ENCODE measurements at regions not wholly inside any gene's neighbourhood (a gene's known extent, or its start where the extent isn't known, plus 50 kb on each side); places are given as distances from the start of the nearest gene placed in this dataset.

GRCh38 chr1:212554401-212554800 lies 54.2 kb upstream of the ATF3 start:
- ChIA-PET RAD21 (ENCODE audit: unreplicated experiment) (interaction anchor here (0.6 to 2.1 kb wide), 5 partner anchors 42 to 111 kb away, joined by 3 to 5 read pairs (median 3); no protein-coding TSS in a partner anchor), POLR2A (interaction anchor here (0.9 to 1.8 kb wide), 3 partner anchors 55 to 60 kb away, joined by 3 to 4 read pairs (median 3); no protein-coding TSS in a partner anchor), SMC1A (ENCODE audit: uncharacterized antibody, unreplicated experiment) (interaction anchor here (0.6 to 2.9 kb wide), 7 partner anchors 12 to 97 kb away, joined by 3 to 13 read pairs (median 4); no protein-coding TSS in a partner anchor), CTCF (interaction anchor here (0.6 to 2.0 kb wide), 2 partner anchors 16 to 227 kb away, joined by 3 to 4 read pairs; no protein-coding TSS in a partner anchor)
- no peak overlapping the region for H3K9ac ChIP-seq (ENCODE audit: control insufficient read depth, insufficient read depth, low read length)
- FAIRE-seq, result no peak
- H2AFZ ChIP-seq (ENCODE audit: control insufficient read depth, low read depth, low read length), result no peak overlapping the region
- 57% methylated on average over 2 of the region's 2 CpGs for WGBS (ENCODE audit: insufficient coverage, insufficient replicate concordance, low lambda C conversion rate, missing lambda C conversion rate)
- H3K4me1 ChIP-seq (ENCODE audit: control insufficient read depth, insufficient read depth, low read length), result peaks cover 8% of the 10 kb centered on the region
- no peak overlapping the region for H3K4me3 ChIP-seq
- intact Hi-C loops (cut with micrococcal nuclease; ENCODE audit: unreplicated experiment) (no loop called here), in situ Hi-C loops (cut with MboI) (no loop called here)
- H4K20me1 ChIP-seq (ENCODE audit: control insufficient read depth, insufficient read depth), result no peaks in the 10 kb centered on the region
- H3K9me3 ChIP-seq (replicated peaks; ENCODE audit: control insufficient read depth, insufficient read depth, low read length), result no peaks in the 10 kb centered on the region; the same call in 2 of the 3 replicates
- no peak overlapping the region for H3K27ac ChIP-seq (ENCODE audit: control insufficient read depth, insufficient read depth)
- no peak for DNase-seq (ENCODE audit: low read depth, low spot score)
- no TSS peak for BruUV-seq (replicated peaks)
- H3K36me3 ChIP-seq (ENCODE audit: control insufficient read depth in 2 of 2, insufficient read depth in 2 of 2, low read length in 1 of 2), result no peaks in the 10 kb centered on the region
- H3K4me2 ChIP-seq (ENCODE audit: control insufficient read depth, insufficient read depth), result no peak overlapping the region
- no peaks in the 10 kb centered on the region; the same call in 1 of the 2 replicates for H3K79me2 ChIP-seq (ENCODE audit: control insufficient read depth, insufficient read depth, low read length)
- H3K27me3 ChIP-seq (replicated peaks in 1 of 2; ENCODE audit: control insufficient read depth in 2 of 2, insufficient read depth in 2 of 2, low read length in 1 of 2), result no peaks in the 10 kb centered on the region
- no peak for ATAC-seq
- no peak for TF ChIP-seq PML (IDR thresholded peaks at IDR 0.05; ENCODE audit: low read length)
- TF ChIP-seq CBX5 (IDR thresholded peaks at IDR 0.05; ENCODE audit: low read depth), result no peak
- no peak for TF ChIP-seq POLR2AphosphoS5 (IDR thresholded peaks at IDR 0.05; ENCODE audit: low read length)
- no peak for TF ChIP-seq ATF3 (IDR thresholded peaks at IDR 0.05; ENCODE audit: borderline replicate concordance, extremely low read depth, low read depth, low read length)
- no peak for TF ChIP-seq CUX1 (IDR thresholded peaks at IDR 0.05; ENCODE audit: insufficient replicate concordance, low read depth, low read length)
- no peak for TF ChIP-seq EZH2 (IDR thresholded peaks at IDR 0.05; ENCODE audit: borderline replicate concordance, control insufficient read depth, low read depth, low read length)
- no peak for TF ChIP-seq SMC3 (IDR thresholded peaks at IDR 0.05; ENCODE audit: borderline replicate concordance, low read length)
- TF ChIP-seq RELB (IDR thresholded peaks at IDR 0.05; ENCODE audit: low read depth), result no peak
- no peak for TF ChIP-seq CHD4 (IDR thresholded peaks at IDR 0.05)
- TF ChIP-seq PAX8 (IDR thresholded peaks at IDR 0.05), result no peak
- no peak for TF ChIP-seq CBX3 (IDR thresholded peaks at IDR 0.05; ENCODE audit: borderline replicate concordance, low read depth)
- no peak for TF ChIP-seq TAF1 (IDR thresholded peaks at IDR 0.05; ENCODE audit: borderline replicate concordance, low read depth, low read length)
- no peak for TF ChIP-seq IKZF1 (conservative IDR thresholded peaks at IDR 0.05)
- no peak for TF ChIP-seq NRF1 (conservative IDR thresholded peaks at IDR 0.05; ENCODE audit: low read depth, low read length)
- TF ChIP-seq SMAD5 (IDR thresholded peaks at IDR 0.05; ENCODE audit: low read depth), result no peak
- TF ChIP-seq SMAD1 (IDR thresholded peaks at IDR 0.05; ENCODE audit: low read depth, partially characterized antibody), result no peak
